GM18858 (cell line): ENCODE measurements at regions not wholly inside any gene's neighbourhood (a gene's known extent, or its start where the extent isn't known, plus 50 kb on each side); places are given as distances from the start of the nearest gene placed in this dataset.
"Not testable (repeated sequence)": the region's sequence is repeated elsewhere in the genome, so short reads cannot be mapped to it uniquely, and the experiment has no call there.

Experiments used
- ATAC-seq: cut with Tn5 transposase; IDR thresholded peaks from one replicate; pipeline ENCODE4 v1.9.1; 2021; ENCODE audit not compliant: unreplicated experiment

DNA sequence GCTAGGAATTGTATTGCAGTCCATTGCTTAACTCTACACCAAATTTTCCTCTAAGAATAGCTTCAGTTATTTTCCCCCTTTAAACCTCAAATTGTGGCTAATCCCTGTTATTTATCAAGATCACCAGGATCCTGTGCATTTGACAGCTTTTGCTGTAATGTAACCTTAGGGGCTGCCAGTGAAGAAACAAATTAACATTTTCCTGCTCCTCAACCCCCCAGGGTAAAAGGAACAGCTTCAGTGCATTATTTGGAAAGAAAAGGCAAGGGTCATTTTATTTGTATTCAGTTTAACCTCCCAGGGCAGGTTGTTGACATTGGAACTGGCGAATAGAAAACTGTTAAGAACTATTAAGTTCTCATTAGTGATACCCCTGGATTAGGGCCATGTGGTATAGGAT lies 57.0 kb downstream of the PCDH20 start:
- no peak for ATAC-seq

DNA sequence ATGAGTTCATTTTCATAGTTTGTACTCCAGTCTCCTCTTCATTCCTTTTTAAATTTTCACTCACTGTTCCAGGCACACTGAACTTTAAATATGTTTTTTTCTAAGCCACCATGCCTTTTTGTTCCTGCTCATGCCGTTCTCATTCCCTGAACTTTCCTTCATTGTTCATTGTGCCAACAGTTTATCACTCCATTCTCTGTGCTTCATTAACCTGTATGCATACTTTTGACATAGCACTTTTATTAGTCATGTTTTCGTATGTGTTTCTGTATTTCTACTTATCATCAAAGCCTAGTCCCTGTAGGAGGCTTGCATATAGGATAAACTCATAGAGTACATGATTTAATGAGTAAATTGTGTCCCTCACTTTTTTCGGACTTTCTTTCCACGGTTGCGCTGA lies 65.3 kb downstream of the PCDH20 start:
- ATAC-seq: no peak

DNA sequence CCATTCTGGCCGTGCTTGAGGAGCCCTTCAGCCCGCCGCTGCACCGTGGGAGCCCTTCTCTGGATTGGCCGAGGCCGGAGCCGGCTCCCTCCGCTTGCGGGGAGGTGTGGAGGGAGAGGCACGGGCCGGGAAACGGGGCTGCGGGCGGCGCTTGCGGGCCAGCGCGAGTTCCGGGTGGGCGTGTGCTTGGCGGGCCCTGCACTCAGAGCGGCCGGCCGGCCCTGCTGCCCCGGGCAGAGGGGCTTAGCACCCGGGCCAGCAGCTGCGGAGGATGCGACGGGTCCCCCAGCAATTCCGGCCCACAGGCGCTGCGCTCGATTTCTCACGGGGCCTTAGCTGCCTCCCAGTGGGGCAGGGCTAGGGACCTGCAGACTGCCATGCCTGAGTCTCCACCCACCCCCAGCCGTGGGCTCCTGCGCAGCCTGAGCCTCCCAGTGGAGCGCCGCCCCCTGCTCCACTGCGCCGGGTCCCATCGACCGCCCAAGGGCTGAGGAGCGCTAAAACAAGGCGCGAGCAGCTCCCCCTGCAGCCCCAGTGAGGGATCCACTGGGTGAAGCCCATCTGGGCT lies 76.5 kb downstream of the PCDH20 start:
- no peak for ATAC-seq

DNA sequence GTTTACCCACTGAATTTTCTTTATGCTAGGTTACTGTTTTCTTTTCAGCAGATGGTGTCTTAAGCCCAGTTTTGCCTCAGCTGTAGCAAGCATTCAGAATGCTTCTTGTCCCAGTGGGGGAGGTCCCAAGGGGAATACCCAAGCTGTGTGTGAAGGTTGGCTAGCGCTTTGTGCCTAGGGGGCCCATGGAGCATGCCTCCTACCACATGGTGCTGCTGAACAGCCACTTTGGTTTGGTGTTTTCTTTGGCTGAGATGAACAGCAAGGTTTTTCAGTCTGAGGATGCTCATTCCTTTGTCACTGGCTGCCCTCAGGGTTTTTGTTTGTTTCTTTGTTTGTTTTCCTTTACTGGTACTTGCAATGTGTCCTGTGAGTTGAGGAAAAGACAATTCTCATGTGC lies 99.0 kb downstream of the PCDH20 start:
- ATAC-seq: no peak

DNA sequence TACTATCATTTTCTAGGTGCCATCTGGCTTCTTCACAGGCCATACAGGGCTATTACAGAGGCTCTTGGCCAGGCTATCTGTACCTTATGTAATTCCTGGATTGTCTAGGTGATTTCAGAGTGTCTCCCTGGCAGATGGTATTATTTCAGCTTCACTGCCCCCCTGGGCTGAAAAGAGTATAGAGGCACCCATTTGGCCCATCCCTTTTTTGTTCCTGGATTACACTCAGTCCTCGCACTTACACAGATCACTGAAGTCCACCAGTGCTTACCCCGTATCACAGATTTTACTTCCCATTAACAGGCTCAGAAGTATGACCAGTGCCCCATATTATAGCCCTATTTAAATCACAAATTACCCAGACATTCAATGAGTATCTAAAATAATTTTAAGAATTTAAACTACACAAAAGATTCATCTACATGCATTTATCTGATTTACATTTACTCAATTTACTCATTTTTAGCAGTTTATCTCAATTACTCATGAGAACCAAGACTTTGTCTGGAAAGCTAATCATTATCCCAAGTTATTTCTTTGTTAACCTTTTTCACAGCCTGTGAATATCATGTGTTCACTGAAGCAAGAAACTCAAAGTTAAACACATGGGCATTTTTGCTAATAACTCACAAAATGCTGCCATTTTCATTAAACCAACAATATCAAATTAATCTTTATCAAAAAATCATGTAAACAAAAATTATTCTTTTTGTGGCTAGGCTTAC lies 121.0 kb downstream of the PCDH20 start:
- ATAC-seq: no peak

DNA sequence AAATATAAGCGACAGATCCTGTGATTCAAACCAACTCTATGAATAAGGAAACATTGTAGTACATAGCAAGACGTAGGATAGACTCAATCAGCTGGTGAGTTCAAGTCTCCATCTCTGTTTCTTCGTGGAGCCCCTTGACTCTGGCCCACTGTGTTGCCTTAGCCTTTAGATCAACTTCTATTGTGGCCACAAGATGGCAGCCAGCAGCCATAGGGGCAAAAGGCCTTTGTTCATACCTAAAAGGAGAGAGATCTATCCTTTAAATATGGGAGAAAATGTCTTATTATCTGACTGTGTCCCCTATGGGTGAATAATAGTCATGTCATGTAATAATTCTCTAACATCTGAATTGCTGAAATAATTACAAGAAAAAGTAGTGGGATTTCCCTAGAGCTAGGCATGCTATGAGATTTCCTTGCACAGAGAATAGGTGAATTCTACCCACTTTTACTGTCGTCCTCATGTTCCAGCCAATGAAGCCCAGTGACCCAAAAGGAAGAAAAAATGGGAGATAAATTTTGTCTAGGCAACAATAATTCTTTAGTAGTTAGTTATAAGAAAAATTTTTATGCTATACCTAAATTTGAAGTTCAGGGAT lies 129.4 kb downstream of the PCDH20 start:
- ATAC-seq: no peak

DNA sequence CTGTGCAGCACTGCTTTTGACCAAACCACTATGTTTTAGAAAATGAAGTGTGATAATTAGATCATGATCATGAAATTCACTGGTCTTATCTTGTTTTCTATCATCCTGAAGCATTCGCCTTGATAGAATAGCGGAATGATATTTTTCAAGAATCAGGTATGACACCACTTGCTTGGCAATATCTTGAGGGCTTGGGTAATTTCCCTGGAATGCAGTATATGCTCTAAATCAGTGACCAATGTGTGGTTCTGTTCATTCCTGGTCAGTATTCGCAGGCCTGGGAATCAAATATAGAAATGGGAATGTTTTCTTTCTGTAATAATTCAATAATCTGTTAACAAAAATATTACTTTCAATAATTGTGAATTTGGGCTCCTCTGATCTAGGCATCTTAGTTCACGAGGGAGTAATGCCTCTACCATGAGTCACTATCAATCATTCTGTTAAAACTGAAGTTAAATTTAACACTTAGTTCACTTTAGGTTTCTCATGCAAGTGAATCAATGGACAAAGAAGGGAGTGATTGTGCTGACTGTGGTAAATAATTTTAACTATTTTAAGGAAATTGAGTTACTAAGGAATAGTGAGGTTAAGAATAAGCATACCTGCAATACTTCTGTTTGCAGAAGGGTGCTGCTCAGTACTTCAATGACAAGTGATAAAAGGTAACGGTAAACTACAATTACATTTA lies 137.9 kb downstream of the PCDH20 start:
- no peak for ATAC-seq

DNA sequence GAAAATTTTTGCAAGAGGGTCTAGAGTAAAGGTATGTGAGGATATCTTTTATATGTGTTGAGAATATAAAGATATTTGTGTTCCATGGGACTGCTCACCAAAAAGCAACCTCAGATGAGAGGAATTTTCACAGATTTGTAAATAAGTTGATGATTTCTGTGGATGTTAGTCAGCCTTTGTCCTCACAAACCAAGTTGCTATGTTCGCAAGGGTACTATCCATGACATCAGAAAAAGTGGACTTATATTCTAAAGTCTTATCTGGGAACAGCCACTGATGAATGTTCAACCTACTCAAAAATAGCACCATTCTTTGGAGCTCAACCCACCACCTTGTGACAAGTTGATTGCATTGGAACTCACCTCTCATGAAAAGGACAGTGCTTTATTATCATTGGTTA lies 138.6 kb downstream of the PCDH20 start:
- ATAC-seq: no peak

DNA sequence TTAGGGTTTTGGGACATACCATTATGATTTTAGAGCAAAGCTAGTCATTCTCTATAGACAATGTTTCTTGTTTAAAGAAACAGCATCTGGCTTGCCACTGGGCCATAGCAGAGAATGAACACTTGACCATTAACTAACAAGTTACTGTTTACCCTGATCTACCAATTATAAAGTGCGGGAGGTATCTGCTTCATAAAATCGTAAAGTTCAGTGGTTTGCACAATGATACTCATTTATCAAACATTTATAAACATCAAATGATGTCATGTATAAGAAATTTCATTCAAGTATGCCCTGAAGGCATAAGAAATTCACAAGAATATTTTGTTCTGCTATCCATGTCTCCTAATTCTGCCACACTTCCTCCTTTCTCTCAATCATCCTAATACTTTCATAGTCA lies 139.2 kb downstream of the PCDH20 start:
- ATAC-seq: no peak

DNA sequence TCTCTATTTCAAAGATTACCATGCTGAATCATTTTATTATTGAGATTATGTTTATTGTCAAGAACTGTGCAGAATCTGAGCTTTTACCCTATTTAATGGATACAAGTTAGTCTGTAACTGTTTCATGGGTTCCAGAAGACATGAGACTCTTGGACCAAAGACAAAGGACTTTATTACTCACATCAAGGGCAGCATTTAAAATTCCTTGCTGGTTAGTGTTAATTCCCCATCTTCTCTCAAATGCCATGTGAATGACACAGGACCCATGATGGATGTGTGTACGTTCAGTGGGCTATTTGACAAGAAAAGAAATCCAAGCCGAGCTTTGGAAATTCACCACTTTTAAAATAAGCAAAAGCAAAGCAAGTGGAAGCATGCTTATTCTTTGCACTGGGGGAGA lies 139.9 kb downstream of the PCDH20 start:
- ATAC-seq: no peak

DNA sequence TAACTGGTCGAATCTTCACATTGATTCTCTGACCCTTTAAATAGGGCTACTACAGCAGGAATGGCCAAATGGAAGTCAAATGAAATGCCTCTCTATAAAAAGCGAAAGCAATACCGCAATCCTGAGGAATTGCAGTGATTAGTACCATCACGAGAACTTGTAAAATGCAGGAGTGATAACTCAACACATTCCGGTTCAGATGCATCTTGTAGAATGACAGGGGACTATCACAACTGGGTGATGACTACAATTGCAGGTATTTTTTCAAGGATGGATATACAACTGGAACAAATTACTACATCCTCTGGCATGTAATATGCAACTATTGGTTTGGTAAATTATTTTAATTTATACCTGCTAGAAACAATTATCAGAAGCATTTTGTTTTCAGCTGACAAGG lies 140.4 kb downstream of the PCDH20 start:
- ATAC-seq: no peak

DNA sequence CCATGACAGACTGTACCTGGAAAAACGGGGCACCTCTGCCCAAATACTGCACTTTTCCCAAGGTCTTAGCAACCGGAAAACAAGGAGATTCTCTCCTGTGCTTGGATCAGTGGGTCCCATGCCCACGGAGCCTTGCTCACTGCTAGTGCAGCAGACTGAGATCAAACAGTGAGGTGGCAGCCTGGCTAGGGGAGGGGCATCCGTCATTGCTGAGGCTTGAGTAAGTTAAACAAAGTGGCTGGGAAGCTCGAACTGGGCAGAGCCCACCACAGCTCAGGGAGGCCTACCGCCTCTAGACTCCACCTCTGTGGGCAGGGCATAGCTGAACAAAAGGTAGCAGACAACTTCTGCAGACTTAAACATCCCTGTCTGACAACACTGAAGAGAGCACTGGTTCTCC lies 148.8 kb downstream of the PCDH20 start:
- not testable (repeated sequence) for ATAC-seq

DNA sequence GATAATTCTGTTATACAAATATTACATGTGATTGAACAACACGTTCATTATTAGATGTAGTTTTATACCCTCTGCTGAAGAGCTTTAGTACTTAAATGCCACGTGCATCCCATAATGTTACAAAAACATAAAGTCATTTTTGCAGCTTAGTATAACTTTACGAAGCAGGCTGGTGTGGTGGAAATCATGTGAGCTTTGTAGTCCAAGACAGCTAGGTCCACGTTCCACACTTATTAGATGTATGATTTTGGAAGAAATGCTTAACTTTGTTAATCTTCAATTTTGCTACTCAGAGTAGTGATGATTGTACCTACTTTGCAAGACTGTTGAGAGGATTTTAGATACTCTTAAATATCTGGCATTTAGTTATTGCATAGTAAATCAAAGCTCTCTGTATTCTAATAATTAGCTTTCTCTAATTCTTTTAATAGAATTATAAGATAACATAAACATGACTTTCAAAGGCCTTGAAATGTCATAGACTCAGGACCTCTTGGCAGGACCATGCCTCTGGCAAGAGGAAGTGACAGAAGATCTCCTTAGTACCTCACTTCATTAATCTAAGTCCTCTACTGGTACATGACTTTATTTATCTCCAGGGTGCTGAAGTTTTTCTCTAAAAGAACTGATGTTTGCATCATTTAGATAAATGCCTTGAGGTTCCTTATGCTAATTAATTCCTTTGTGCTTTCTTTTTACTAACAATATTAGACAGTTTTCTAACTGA lies 153.7 kb downstream of the PCDH20 start:
- no peak for ATAC-seq

DNA sequence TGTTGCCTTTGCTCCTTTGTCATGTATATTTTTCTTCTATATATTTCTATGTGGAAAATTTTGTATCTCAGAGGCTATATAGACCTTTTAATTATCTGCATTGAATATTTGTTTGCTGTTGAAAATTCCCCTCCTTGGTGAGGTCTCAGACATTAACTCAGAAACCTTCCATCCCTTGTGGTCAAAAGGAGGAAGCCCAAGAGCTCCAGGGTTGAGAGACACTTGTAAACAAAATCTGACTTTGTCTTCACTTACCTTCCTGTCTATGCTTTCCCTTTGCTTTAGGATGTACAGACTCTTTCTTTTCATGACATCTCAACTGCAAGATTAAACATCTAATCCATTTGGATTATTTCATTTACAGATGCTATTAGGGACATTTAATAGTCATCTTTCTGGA lies 157.5 kb downstream of the PCDH20 start:
- peak; percentile 43 for ATAC-seq

DNA sequence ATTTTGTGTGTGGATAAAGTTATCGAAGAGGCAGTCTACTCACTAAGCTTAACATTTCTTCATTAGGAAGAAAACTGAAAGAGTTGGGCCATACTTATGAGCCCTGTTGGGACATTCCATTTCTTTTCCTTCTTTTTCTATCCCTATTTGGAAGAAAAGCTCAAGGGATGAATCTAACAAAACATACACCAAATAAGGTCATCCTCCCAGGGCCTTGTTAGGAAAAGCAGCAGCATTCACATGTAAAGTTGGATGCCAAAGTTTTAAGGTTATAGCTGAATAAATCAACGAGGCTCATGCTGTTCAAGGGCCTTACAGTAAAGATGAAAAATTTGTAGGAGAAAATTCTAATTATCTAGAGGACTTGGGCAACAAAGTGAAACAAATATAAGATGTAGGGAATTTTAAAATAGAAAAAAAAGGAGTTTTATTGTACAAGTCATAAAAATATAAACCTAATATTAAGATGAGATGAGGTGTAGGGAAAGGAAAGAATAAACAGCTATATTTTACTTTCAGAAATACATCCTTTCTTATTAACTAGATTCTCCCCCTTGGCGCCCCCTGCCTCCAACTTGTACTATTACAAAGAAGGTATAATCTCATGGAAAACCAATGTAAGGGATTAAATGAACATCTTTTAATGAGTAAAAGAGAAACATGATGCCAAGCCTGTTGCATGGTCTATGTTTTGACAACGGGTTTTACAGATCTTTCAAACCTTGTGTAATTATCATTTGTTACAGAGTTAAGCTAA lies 160.4 kb downstream of the PCDH20 start:
- no peak for ATAC-seq

DNA sequence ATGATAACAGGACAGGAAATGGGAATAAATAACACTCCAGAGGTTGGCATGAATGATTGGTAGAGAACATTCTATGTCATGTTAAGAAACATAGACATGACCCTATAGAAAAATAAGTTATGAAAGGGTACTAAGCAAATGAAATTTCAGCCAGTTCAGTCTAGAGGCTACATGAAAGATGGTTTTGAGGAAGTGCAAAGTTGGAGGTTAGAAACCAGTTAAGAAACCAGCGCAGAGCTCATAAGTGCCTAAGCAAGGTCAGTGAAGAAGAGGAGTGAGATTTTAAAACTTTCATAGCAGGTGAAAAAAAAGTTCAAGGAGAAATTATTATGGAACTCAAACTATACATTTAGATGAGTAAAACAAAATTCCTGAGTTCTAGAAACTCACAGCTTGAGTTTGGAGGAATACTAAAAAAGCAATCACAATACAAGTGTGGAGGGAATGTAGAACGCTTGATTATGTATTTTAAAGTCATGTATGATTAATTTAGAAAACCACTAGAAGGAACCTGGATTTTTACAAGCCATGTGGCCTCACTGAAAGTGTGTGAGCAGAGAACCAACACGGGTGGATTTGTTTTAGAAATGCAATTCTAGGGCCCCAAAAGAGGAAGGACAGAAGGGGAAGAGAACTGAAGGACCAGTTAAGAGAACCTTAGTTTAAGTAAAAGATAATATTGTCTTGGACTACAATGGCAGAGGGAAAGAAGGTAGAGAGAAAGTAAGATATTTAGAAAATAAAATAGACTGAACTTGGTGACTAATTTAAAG lies 162.4 kb downstream of the PCDH20 start:
- ATAC-seq: peak; percentile 89

DNA sequence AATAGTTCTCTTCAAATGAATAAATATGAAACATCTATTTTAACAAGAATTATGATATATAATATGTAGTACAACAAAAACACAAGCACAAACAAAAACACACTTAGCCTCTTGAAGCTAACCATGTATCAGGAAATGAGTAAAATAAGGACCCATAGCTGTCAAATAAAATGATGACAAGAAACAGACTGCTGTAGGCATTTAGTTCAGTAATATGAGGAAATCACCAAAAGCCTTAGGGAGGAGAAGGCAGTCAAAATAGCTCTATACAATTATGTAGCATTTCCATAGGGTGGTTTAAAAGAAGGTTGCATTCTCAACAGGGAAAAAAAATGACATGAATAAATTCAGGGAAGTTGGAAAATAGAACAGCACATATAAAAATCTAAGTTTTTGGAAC lies 163.4 kb downstream of the PCDH20 start:
- ATAC-seq: no peak

DNA sequence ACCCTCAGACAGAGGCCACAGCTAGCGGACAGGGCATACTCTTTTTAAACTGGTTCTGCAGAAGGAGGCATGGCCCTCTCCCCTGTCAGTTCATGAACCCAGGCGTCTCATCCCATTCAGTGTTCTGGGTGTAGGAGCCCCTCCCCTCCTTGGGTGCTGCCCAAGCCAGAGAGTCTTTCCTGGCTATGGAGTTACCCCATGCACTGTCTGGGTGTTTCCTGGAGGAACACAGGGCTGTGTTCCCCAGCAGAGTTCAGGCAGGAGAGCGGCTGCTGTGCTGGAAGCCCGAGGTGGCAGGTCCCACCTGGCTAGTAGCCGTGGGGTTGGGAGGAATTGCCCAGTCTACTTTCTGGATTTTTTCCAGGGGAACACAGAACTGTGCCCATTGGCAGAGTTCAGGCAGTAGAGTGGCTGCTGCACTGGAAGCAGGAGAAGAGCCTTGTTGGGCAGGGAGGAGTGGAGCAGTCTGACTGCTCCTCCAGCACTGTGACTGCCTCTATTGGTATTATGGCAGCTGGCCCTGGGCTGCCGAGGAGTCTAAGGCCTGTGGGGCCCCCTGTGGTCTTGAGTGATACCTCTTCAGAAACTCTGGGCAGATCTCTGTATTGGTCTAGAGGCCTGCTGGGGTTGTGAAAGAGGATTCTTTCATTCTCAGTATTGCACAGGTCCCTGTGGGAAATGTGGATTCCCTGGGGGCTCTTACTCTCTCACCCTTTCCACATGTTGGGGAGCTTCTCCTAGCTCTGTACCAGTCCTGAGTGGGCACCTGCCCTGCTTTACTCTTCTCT lies 168.3 kb downstream of the PCDH20 start:
- peak; percentile 97 for ATAC-seq

DNA sequence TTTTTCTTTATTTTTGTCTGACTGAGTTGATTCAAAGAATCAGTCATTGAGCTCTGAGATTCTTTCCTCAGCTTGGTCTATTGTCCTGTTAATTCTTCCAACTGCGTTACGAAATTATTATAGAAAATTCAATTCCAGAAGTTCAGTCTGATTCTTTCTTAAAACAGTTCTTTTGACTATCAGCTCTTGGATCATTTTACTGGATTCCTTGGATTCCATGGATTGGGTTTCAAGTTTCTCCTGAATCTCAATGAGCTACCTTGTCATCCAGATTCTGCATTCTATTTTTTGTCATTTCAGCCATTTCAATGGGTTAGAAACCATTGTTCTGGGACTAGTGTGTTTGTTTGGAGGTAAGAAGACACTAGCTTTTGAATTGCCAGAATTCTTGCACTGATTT lies 169.3 kb downstream of the PCDH20 start:
- ATAC-seq: no peak
